HG03060 (cell line): ENCODE measurements at regions not wholly inside any gene's neighbourhood (a gene's known extent, or its start where the extent isn't known, plus 50 kb on each side); places are given as distances from the start of the nearest gene placed in this dataset.

Experiments used
- ATAC-seq: cut with Tn5 transposase; IDR thresholded peaks from one replicate; pipeline ENCODE4 v1.9.1; 2021; ENCODE audit warnings: low read depth, moderate number of reproducible peaks; ENCODE audit not compliant: unreplicated experiment

GRCh38 chr18:64278026-64278425, 129.1 kb upstream of the LINC00305 start:
- no peak for ATAC-seq

GRCh38 chr18:64276311-64277090, 127.6 kb upstream of the LINC00305 start:
- no peak for ATAC-seq

- no peak for ATAC-seq
Observed at GRCh38 chr18:64275593-64276300, 126.9 kb upstream of the LINC00305 start.

- no peak for ATAC-seq
Observed at GRCh38 chr18:64273724-64274123, 124.8 kb upstream of the LINC00305 start.

GRCh38 chr18:64271975-64272659, 123.2 kb upstream of the LINC00305 start:
- no peak for ATAC-seq

- no peak for ATAC-seq
Observed at GRCh38 chr18:64271246-64271645, 122.4 kb upstream of the LINC00305 start.

GRCh38 chr18:64270608-64271007, 121.7 kb upstream of the LINC00305 start:
- no peak for ATAC-seq

- ATAC-seq: no peak
Observed at GRCh38 chr18:64270121-64270520, 121.2 kb upstream of the LINC00305 start.

GRCh38 chr18:64264171-64264570, 115.3 kb upstream of the LINC00305 start:
- no peak for ATAC-seq

- ATAC-seq: no peak
Observed at GRCh38 chr18:64260810-64261209, 111.9 kb upstream of the LINC00305 start.

GRCh38 chr18:64259871-64260270, 111.0 kb upstream of the LINC00305 start:
- ATAC-seq: no peak

GRCh38 chr18:64258111-64258650, 109.3 kb upstream of the LINC00305 start:
- ATAC-seq: no peak

- no peak for ATAC-seq
Observed at GRCh38 chr18:64254399-64255093, 105.7 kb upstream of the LINC00305 start.

GRCh38 chr18:64253873-64254272, 105.0 kb upstream of the LINC00305 start:
- no peak for ATAC-seq

GRCh38 chr18:64253222-64253621, 104.3 kb upstream of the LINC00305 start:
- ATAC-seq: no peak

GRCh38 chr18:64248836-64249235, 99.9 kb upstream of the LINC00305 start:
- no peak for ATAC-seq

GRCh38 chr18:64245126-64245861, 96.4 kb upstream of the LINC00305 start:
- ATAC-seq: no peak

GRCh38 chr18:64244571-64244970, 95.7 kb upstream of the LINC00305 start:
- no peak for ATAC-seq

GRCh38 chr18:64240316-64240715, 91.4 kb upstream of the LINC00305 start:
- ATAC-seq: no peak

GRCh38 chr18:64238076-64238475, 89.2 kb upstream of the LINC00305 start:
- ATAC-seq: no peak
